ENCODE measurements at regions not wholly inside any gene's neighbourhood (a gene's known extent, or its start where the extent isn't known, plus 50 kb on each side); places are given as distances from the start of the nearest gene placed in this dataset.

GRCh38 chr5:85069659-85070640, 685.3 kb upstream of the EDIL3 start:
- Histone ChIP-seq H3K4me1 (ENCODE audit: control insufficient read depth, insufficient read depth, low read length) (no peaks in the 10 kb centered on the region), H3K27me3 (ENCODE audit: control insufficient read depth, insufficient read depth, low read length) (no peaks in the 10 kb centered on the region), H3K4me3 (ENCODE audit: low read length) (no peak overlapping the region), H3K36me3 (ENCODE audit: control insufficient read depth, insufficient read depth, low read length) (no peaks in the 10 kb centered on the region), H3K9ac (ENCODE audit: low read length) (no peak overlapping the region), H3K9me3 (ENCODE audit: control insufficient read depth, low read length) (no peaks in the 10 kb centered on the region)

GRCh38 chr5:85077581-85077980, 692.9 kb upstream of the EDIL3 start:
- Histone ChIP-seq H3K27me3 (ENCODE audit: control insufficient read depth, insufficient read depth, low read length) (no peaks in the 10 kb centered on the region), H3K9ac (ENCODE audit: low read length) (no peak overlapping the region), H3K9me3 (ENCODE audit: control insufficient read depth, low read length) (no peaks in the 10 kb centered on the region), H3K36me3 (ENCODE audit: control insufficient read depth, insufficient read depth, low read length) (no peaks in the 10 kb centered on the region), H3K4me3 (ENCODE audit: low read length) (no peak overlapping the region), H3K4me1 (ENCODE audit: control insufficient read depth, insufficient read depth, low read length) (no peaks in the 10 kb centered on the region)

GRCh38 chr5:85096421-85096820, 711.7 kb upstream of the EDIL3 start:
- Histone ChIP-seq H3K9ac (ENCODE audit: low read length) (no peak overlapping the region), H3K27me3 (ENCODE audit: control insufficient read depth, insufficient read depth, low read length) (no peaks in the 10 kb centered on the region), H3K4me1 (ENCODE audit: control insufficient read depth, insufficient read depth, low read length) (no peaks in the 10 kb centered on the region), H3K36me3 (ENCODE audit: control insufficient read depth, insufficient read depth, low read length) (no peaks in the 10 kb centered on the region), H3K4me3 (ENCODE audit: low read length) (no peak overlapping the region), H3K9me3 (ENCODE audit: control insufficient read depth, low read length) (no peaks in the 10 kb centered on the region)

GRCh38 chr5:85108471-85108870, 723.8 kb upstream of the EDIL3 start:
- no peaks in the 10 kb centered on the region for H3K27me3 ChIP-seq (ENCODE audit: control insufficient read depth, insufficient read depth, low read length)
- H3K4me1 ChIP-seq (ENCODE audit: control insufficient read depth, insufficient read depth, low read length): no peaks in the 10 kb centered on the region
- H3K4me3 ChIP-seq (ENCODE audit: low read length): no peak overlapping the region
- H3K9me3 ChIP-seq (ENCODE audit: control insufficient read depth, low read length): no peaks in the 10 kb centered on the region
- no peak overlapping the region for H3K9ac ChIP-seq (ENCODE audit: low read length)
- no peaks in the 10 kb centered on the region for H3K36me3 ChIP-seq (ENCODE audit: control insufficient read depth, insufficient read depth, low read length)

- Histone ChIP-seq H3K9me3 (ENCODE audit: control insufficient read depth, low read length) (no peaks in the 10 kb centered on the region), H3K9ac (ENCODE audit: low read length) (no peak overlapping the region), H3K4me3 (ENCODE audit: low read length) (no peak overlapping the region), H3K27me3 (ENCODE audit: control insufficient read depth, insufficient read depth, low read length) (no peaks in the 10 kb centered on the region), H3K36me3 (ENCODE audit: control insufficient read depth, insufficient read depth, low read length) (no peaks in the 10 kb centered on the region), H3K4me1 (ENCODE audit: control insufficient read depth, insufficient read depth, low read length) (no peaks in the 10 kb centered on the region)
These were observed 724.9 kb upstream of the EDIL3 start for GRCh38 chr5:85109616-85110015.

- Histone ChIP-seq H3K4me1 (ENCODE audit: control insufficient read depth, insufficient read depth, low read length) (no peaks in the 10 kb centered on the region), H3K27me3 (ENCODE audit: control insufficient read depth, insufficient read depth, low read length) (no peaks in the 10 kb centered on the region), H3K4me3 (ENCODE audit: low read length) (no peak overlapping the region), H3K9me3 (ENCODE audit: control insufficient read depth, low read length) (no peaks in the 10 kb centered on the region), H3K36me3 (ENCODE audit: control insufficient read depth, insufficient read depth, low read length) (no peaks in the 10 kb centered on the region), H3K9ac (ENCODE audit: low read length) (no peak overlapping the region)
These were observed 747.6 kb upstream of the EDIL3 start for GRCh38 chr5:85132269-85132668.

- no peak overlapping the region for H3K9ac ChIP-seq (ENCODE audit: low read length)
- H3K4me3 ChIP-seq (ENCODE audit: low read length): no peak overlapping the region
- no peaks in the 10 kb centered on the region for H3K9me3 ChIP-seq (ENCODE audit: control insufficient read depth, low read length)
- no peaks in the 10 kb centered on the region for H3K4me1 ChIP-seq (ENCODE audit: control insufficient read depth, insufficient read depth, low read length)
- H3K36me3 ChIP-seq (ENCODE audit: control insufficient read depth, insufficient read depth, low read length): no peaks in the 10 kb centered on the region
- H3K27me3 ChIP-seq (ENCODE audit: control insufficient read depth, insufficient read depth, low read length): no peaks in the 10 kb centered on the region
These were observed 755.8 kb upstream of the EDIL3 start for GRCh38 chr5:85140471-85140870.

GRCh38 chr5:85143138-85143537, 758.5 kb upstream of the EDIL3 start:
- no peaks in the 10 kb centered on the region for H3K9me3 ChIP-seq (ENCODE audit: control insufficient read depth, low read length)
- no peak overlapping the region for H3K9ac ChIP-seq (ENCODE audit: low read length)
- H3K27me3 ChIP-seq (ENCODE audit: control insufficient read depth, insufficient read depth, low read length): no peaks in the 10 kb centered on the region
- H3K36me3 ChIP-seq (ENCODE audit: control insufficient read depth, insufficient read depth, low read length): no peaks in the 10 kb centered on the region
- H3K4me3 ChIP-seq (ENCODE audit: low read length): no peak overlapping the region
- no peaks in the 10 kb centered on the region for H3K4me1 ChIP-seq (ENCODE audit: control insufficient read depth, insufficient read depth, low read length)

- Histone ChIP-seq H3K36me3 (ENCODE audit: control insufficient read depth, insufficient read depth, low read length) (no peaks in the 10 kb centered on the region), H3K4me3 (ENCODE audit: low read length) (no peak overlapping the region), H3K9ac (ENCODE audit: low read length) (no peak overlapping the region), H3K27me3 (ENCODE audit: control insufficient read depth, insufficient read depth, low read length) (no peaks in the 10 kb centered on the region), H3K4me1 (ENCODE audit: control insufficient read depth, insufficient read depth, low read length) (no peaks in the 10 kb centered on the region), H3K9me3 (ENCODE audit: control insufficient read depth, low read length) (no peaks in the 10 kb centered on the region)
These were observed 764.0 kb upstream of the EDIL3 start for GRCh38 chr5:85148701-85149100.

- Histone ChIP-seq H3K36me3 (ENCODE audit: control insufficient read depth, insufficient read depth, low read length) (no peaks in the 10 kb centered on the region), H3K9ac (ENCODE audit: low read length) (no peak overlapping the region), H3K27me3 (ENCODE audit: control insufficient read depth, insufficient read depth, low read length) (no peaks in the 10 kb centered on the region), H3K4me1 (ENCODE audit: control insufficient read depth, insufficient read depth, low read length) (no peaks in the 10 kb centered on the region), H3K4me3 (ENCODE audit: low read length) (no peak overlapping the region), H3K9me3 (ENCODE audit: control insufficient read depth, low read length) (no peaks in the 10 kb centered on the region)
These were observed 774.7 kb upstream of the EDIL3 start for GRCh38 chr5:85159395-85159794.

GRCh38 chr5:85168474-85168873, 783.8 kb upstream of the EDIL3 start:
- no peaks in the 10 kb centered on the region for H3K36me3 ChIP-seq (ENCODE audit: control insufficient read depth, insufficient read depth, low read length)
- H3K27me3 ChIP-seq (ENCODE audit: control insufficient read depth, insufficient read depth, low read length): no peaks in the 10 kb centered on the region
- no peak overlapping the region for H3K9ac ChIP-seq (ENCODE audit: low read length)
- no peaks in the 10 kb centered on the region for H3K4me1 ChIP-seq (ENCODE audit: control insufficient read depth, insufficient read depth, low read length)
- H3K9me3 ChIP-seq (ENCODE audit: control insufficient read depth, low read length): no peaks in the 10 kb centered on the region
- no peak overlapping the region for H3K4me3 ChIP-seq (ENCODE audit: low read length)

GRCh38 chr5:85170183-85170582, 785.5 kb upstream of the EDIL3 start:
- Histone ChIP-seq H3K4me3 (ENCODE audit: low read length) (no peak overlapping the region), H3K9ac (ENCODE audit: low read length) (no peak overlapping the region), H3K9me3 (ENCODE audit: control insufficient read depth, low read length) (no peaks in the 10 kb centered on the region), H3K4me1 (ENCODE audit: control insufficient read depth, insufficient read depth, low read length) (no peaks in the 10 kb centered on the region), H3K36me3 (ENCODE audit: control insufficient read depth, insufficient read depth, low read length) (no peaks in the 10 kb centered on the region), H3K27me3 (ENCODE audit: control insufficient read depth, insufficient read depth, low read length) (no peaks in the 10 kb centered on the region)

Data from mucosa of stomach (tissue), 1 donor.